CD4-positive, alpha-beta memory T cell (primary cell): ENCODE measurements at regions not wholly inside any gene's neighbourhood (a gene's known extent, or its start where the extent isn't known, plus 50 kb on each side); places are given as distances from the start of the nearest gene placed in this dataset.

Experiments used
- CTCF ChIA-PET: fragments of 350-600 bp; sonication (Branson Sonifier 250); formaldehyde crosslinking; loops from one replicate; lab custom pipeline; 2021; ENCODE audit warnings: inconsistent platforms; ENCODE audit not compliant: partially characterized antibody; lab: Charles Lee
- POLR2A ChIA-PET: fragments of 350-600 bp; sonication (Branson Sonifier 250); formaldehyde crosslinking; loops from one replicate; lab custom pipeline; 2021; ENCODE audit not compliant: partially characterized antibody; lab: Charles Lee
- DNase-seq, 5 donors: peaks; one replicate each; pipeline versions ENCODE4 v3.0.0 to v3.0.0-alpha.2; 2020 to 2022; ENCODE audit warnings: mixed read lengths in 1 of 5
- H3K27ac ChIP-seq: one replicate; pipeline ENCODE4 v1.7.0; 2013; ENCODE audit warnings: low read depth, low read length
- H3K27me3 ChIP-seq: 2 replicates; pipeline ENCODE4 v1.7.0; 2013; ENCODE audit warnings: mild to moderate bottlenecking, low read length, moderate library complexity; ENCODE audit not compliant: insufficient read depth
- H3K36me3 ChIP-seq: 2 replicates; pipeline ENCODE4 v1.7.0; 2013; ENCODE audit warnings: mild to moderate bottlenecking, low read length, moderate library complexity; ENCODE audit not compliant: insufficient read depth
- H3K4me1 ChIP-seq: 2 replicates; pipeline ENCODE4 v1.7.0; 2013; ENCODE audit warnings: mild to moderate bottlenecking, low read length, moderate library complexity; ENCODE audit not compliant: insufficient read depth
- H3K4me3 ChIP-seq, 2 donors: one replicate each; pipeline ENCODE4 v1.7.0; 2013; ENCODE audit warnings: low read length in 2 of 2, mild to moderate bottlenecking in 1 of 2
- H3K9me3 ChIP-seq, 2 donors: one replicate each; pipeline ENCODE4 v1.7.0; 2013; ENCODE audit warnings: low read length in 2 of 2, control low read depth in 1 of 2; ENCODE audit not compliant: control insufficient read depth in 1 of 2
- H3K27ac Mint-ChIP-seq, 7 donors: one replicate each; pipeline ENCODE4 v1.8.0; 2020 to 2021; ENCODE audit warnings: mixed read lengths in 7 of 7, mild to moderate bottlenecking in 6 of 7, inconsistent platforms in 3 of 7, moderate library complexity in 3 of 7
- H3K27me3 Mint-ChIP-seq, 2 donors: one replicate each; pipeline ENCODE4 v1.8.0; 2020 to 2021; ENCODE audit warnings: mixed read lengths in 2 of 2
- H3K36me3 Mint-ChIP-seq, 2 donors: one replicate each; pipeline ENCODE4 v1.8.0; 2020 to 2021; ENCODE audit warnings: mixed read lengths in 2 of 2, inconsistent platforms in 1 of 2, mild to moderate bottlenecking in 1 of 2
- H3K4me1 Mint-ChIP-seq, 4 donors: one replicate each; pipeline ENCODE4 v1.8.0; 2020 to 2021; ENCODE audit warnings: mixed read lengths in 4 of 4, mild to moderate bottlenecking in 1 of 4
- H3K4me3 Mint-ChIP-seq, 8 donors: one replicate each; pipeline ENCODE4 v1.8.0; 2020 to 2021; ENCODE audit warnings: mixed read lengths in 8 of 8, mild to moderate bottlenecking in 7 of 8, moderate library complexity in 6 of 8, inconsistent platforms in 3 of 8
- H3K9me3 Mint-ChIP-seq, 8 donors: one replicate each; pipeline ENCODE4 v1.8.0; 2020 to 2021; ENCODE audit warnings: mixed read lengths in 8 of 8, mild to moderate bottlenecking in 5 of 8, inconsistent platforms in 3 of 8, moderate library complexity in 1 of 8
- intact Hi-C: fragments of 100-400 bp; cut with micrococcal nuclease; formaldehyde crosslinking; loops from one replicate; pipeline ENCODE4 v1.15.1; 2023

GRCh38 chr4:102439812-102440211 lies 61.3 kb upstream of the NFKB1 start:
- H3K9me3 ChIP-seq = no peaks in the 10 kb centered on the region
- Mint-ChIP-seq H3K4me1 (no peaks in the 10 kb centered on the region), H3K36me3 (no peaks in the 10 kb centered on the region), H3K27me3 (no peaks in the 10 kb centered on the region), H3K9me3 (peaks cover 0 to 3% (median 0%) of the 10 kb centered on the region in 8 donors), H3K27ac (no peak overlapping the region), H3K4me3 (no peak overlapping the region)
- intact Hi-C loops = no loop called here
- no peak for DNase-seq
- H3K36me3 ChIP-seq = no peaks in the 10 kb centered on the region
- POLR2A ChIA-PET = no interaction called here
- no peaks in the 10 kb centered on the region for H3K4me1 ChIP-seq
- H3K27ac ChIP-seq = no peak overlapping the region
- no peak overlapping the region for H3K4me3 ChIP-seq
- CTCF ChIA-PET = interaction anchor here (1.5 to 2.7 kb wide), 2 partner anchors 8 to 9 kb away, joined by 6 to 15 read pairs; no protein-coding TSS in a partner anchor
- no peaks in the 10 kb centered on the region for H3K27me3 ChIP-seq

GRCh38 chr4:102440498-102440897 lies 60.7 kb upstream of the NFKB1 start:
- ChIA-PET CTCF (interaction anchor here (1.0 to 2.7 kb wide), 3 partner anchors 9 to 213 kb away, joined by 3 to 15 read pairs (median 4); no protein-coding TSS in a partner anchor), POLR2A (no interaction called here)
- Mint-ChIP-seq H3K4me1 (no peaks in the 10 kb centered on the region), H3K27ac (no peak overlapping the region), H3K9me3 (peaks cover 0 to 3% (median 0%) of the 10 kb centered on the region in 8 donors), H3K27me3 (no peaks in the 10 kb centered on the region), H3K4me3 (no peak overlapping the region), H3K36me3 (no peaks in the 10 kb centered on the region)
- no peaks in the 10 kb centered on the region for H3K4me1 ChIP-seq
- no peak overlapping the region for H3K4me3 ChIP-seq
- DNase-seq = no peak
- no peaks in the 10 kb centered on the region for H3K36me3 ChIP-seq
- no peaks in the 10 kb centered on the region for H3K27me3 ChIP-seq
- intact Hi-C loops = no loop called here
- no peak overlapping the region for H3K27ac ChIP-seq
- H3K9me3 ChIP-seq = no peaks in the 10 kb centered on the region

GRCh38 chr4:102441978-102442911 lies 58.9 kb upstream of the NFKB1 start:
- H3K36me3 ChIP-seq = no peaks in the 10 kb centered on the region
- H3K4me3 Mint-ChIP-seq = no peak overlapping the region
- H3K4me1 Mint-ChIP-seq = peaks cover 0 to 4% (median under 1%) of the 10 kb centered on the region in 4 donors
- no peak for DNase-seq
- CTCF ChIA-PET = interaction anchor here (1.1 to 1.2 kb wide), 2 partner anchors 565 to 567 kb away, joined by 3 read pairs; no protein-coding TSS in a partner anchor
- H3K9me3 ChIP-seq = no peaks in the 10 kb centered on the region
- no peaks in the 10 kb centered on the region for H3K36me3 Mint-ChIP-seq
- H3K27me3 ChIP-seq = no peaks in the 10 kb centered on the region
- no peak overlapping the region for H3K4me3 ChIP-seq
- POLR2A ChIA-PET = no interaction called here
- H3K27ac Mint-ChIP-seq = no peak overlapping the region
- intact Hi-C loops = no loop called here
- H3K27ac ChIP-seq = no peak overlapping the region
- peaks cover 5% of the 10 kb centered on the region for H3K4me1 ChIP-seq
- H3K27me3 Mint-ChIP-seq = no peaks in the 10 kb centered on the region
- peaks cover 0 to 3% (median 0%) of the 10 kb centered on the region in 8 donors for H3K9me3 Mint-ChIP-seq

- ChIA-PET POLR2A (no interaction called here), CTCF (interaction anchor here (1.1 to 1.9 kb wide), 8 partner anchors 9 to 563 kb away, joined by 3 to 9 read pairs (median 4); no protein-coding TSS in a partner anchor)
- no peak overlapping the region for H3K4me3 Mint-ChIP-seq
These were observed 56.4 kb upstream of the NFKB1 start for GRCh38 chr4:102444752-102445151.

GRCh38 chr4:102445213-102445612 lies 55.9 kb upstream of the NFKB1 start:
- Histone ChIP-seq H3K36me3 (no peaks in the 10 kb centered on the region), H3K27ac (no peak overlapping the region), H3K4me1 (peaks cover 12% of the 10 kb centered on the region), H3K4me3 (no peak overlapping the region), H3K27me3 (no peaks in the 10 kb centered on the region), H3K9me3 (no peaks in the 10 kb centered on the region)
- Mint-ChIP-seq H3K27me3 (no peaks in the 10 kb centered on the region), H3K4me1 (peaks cover 5 to 21% (median 9%) of the 10 kb centered on the region in 4 donors), H3K27ac (no peak overlapping the region), H3K9me3 (no peaks in the 10 kb centered on the region), H3K36me3 (no peaks in the 10 kb centered on the region), H3K4me3 (no peak overlapping the region)
- POLR2A ChIA-PET = no interaction called here
- intact Hi-C loops = loop anchor here (5.0 kb wide), 2 partner anchors 167 to 382 kb away; partner anchors contain the start of gene UBE2D3
- CTCF ChIA-PET = interaction anchor here (1.0 to 1.9 kb wide), 10 partner anchors 9 to 563 kb away, joined by 3 to 9 read pairs (median 3); no protein-coding TSS in a partner anchor
- DNase-seq = no peak

More at GRCh38 chr4:102444752-102445151, 56.4 kb upstream of the NFKB1 start:
- Histone ChIP-seq H3K4me3 (no peak overlapping the region), H3K27me3 (no peaks in the 10 kb centered on the region), H3K27ac (no peak overlapping the region), H3K36me3 (no peaks in the 10 kb centered on the region), H3K9me3 (no peaks in the 10 kb centered on the region), H3K4me1 (peaks cover 12% of the 10 kb centered on the region)
- peaks cover 3 to 18% (median 6%) of the 10 kb centered on the region in 4 donors for H3K4me1 Mint-ChIP-seq
- no peaks in the 10 kb centered on the region for H3K9me3 Mint-ChIP-seq
- H3K27me3 Mint-ChIP-seq = no peaks in the 10 kb centered on the region
- intact Hi-C loops = loop anchor here (5.0 kb wide), 2 partner anchors 168 to 383 kb away; partner anchors contain the start of gene UBE2D3
- no peak overlapping the region for H3K27ac Mint-ChIP-seq
- DNase-seq = no peak
- no peaks in the 10 kb centered on the region for H3K36me3 Mint-ChIP-seq

GRCh38 chr4:102447413-102447812 lies 53.7 kb upstream of the NFKB1 start:
- Mint-ChIP-seq H3K9me3 (no peaks in the 10 kb centered on the region), H3K27me3 (no peaks in the 10 kb centered on the region), H3K4me3 (peak overlapping the region in 2 of 8 donors; percentile 10 to 18), H3K27ac (peak overlapping the region in 3 of 7 donors; percentile 13 to 58 (median 22)), H3K4me1 (peaks cover 5 to 21% (median 9%) of the 10 kb centered on the region in 4 donors), H3K36me3 (no peaks in the 10 kb centered on the region)
- Histone ChIP-seq H3K36me3 (no peaks in the 10 kb centered on the region), H3K27ac (no peak overlapping the region), H3K27me3 (no peaks in the 10 kb centered on the region), H3K9me3 (no peaks in the 10 kb centered on the region), H3K4me1 (peaks cover 12% of the 10 kb centered on the region), H3K4me3 (no peak overlapping the region)
- intact Hi-C loops = loop anchor here (5.0 kb wide), 2 partner anchors 165 to 380 kb away; partner anchors contain the start of gene UBE2D3
- ChIA-PET POLR2A (interaction anchor here (1.6 to 2.4 kb wide), 2 partner anchors 179 to 183 kb away, joined by 5 to 9 read pairs; no protein-coding TSS in a partner anchor), CTCF (interaction anchor here (0.8 to 2.8 kb wide), 26 partner anchors 8 to 752 kb away, joined by 3 to 67 read pairs (median 4); partner anchors contain the start of gene BDH2)
- DNase-seq = peak in 3 of 5 donors; percentile 9 to 30 (median 22)
